DND-41 (cell line): ENCODE measurements at regions not wholly inside any gene's neighbourhood (a gene's known extent, or its start where the extent isn't known, plus 50 kb on each side); places are given as distances from the start of the nearest gene placed in this dataset.

Experiments used
- CTCF ChIP-seq: IDR thresholded peaks from 2 replicates; pipeline ENCODE4 v1.5.1; 2012; ENCODE audit warnings: borderline replicate concordance, low read length, moderate library complexity, mild to moderate bottlenecking; ENCODE audit not compliant: poor library complexity, severe bottlenecking; ENCODE audit errors: extremely low read depth
- EZH2 ChIP-seq: IDR thresholded peaks from 3 replicates; pipeline ENCODE4 v1.6.1; 2012; ENCODE audit warnings: borderline replicate concordance, low read depth, mild to moderate bottlenecking, moderate library complexity, low read length, inconsistent platforms; ENCODE audit not compliant: severe bottlenecking

GRCh38 chr13:19252381-19252780, 70.8 kb upstream of the TUBA3C start:
- TF ChIP-seq CTCF = no peak
- no peak for TF ChIP-seq EZH2
